Natural killer cell (primary cell): ENCODE measurements at regions not wholly inside any gene's neighbourhood (a gene's known extent, or its start where the extent isn't known, plus 50 kb on each side); places are given as distances from the start of the nearest gene placed in this dataset.

Source experiments
- ATAC-seq, 3 donors: fragments of 150-1000 bp in 2 of 3; fragments of 200-7000 bp in 1 of 3; cut with Tn5 transposase; 1 replicate in 1 of 3; 2 replicates in 2 of 3; pipeline ENCODE4 v1.10.0; 2021; ENCODE audit warnings: mild to moderate bottlenecking in 2 of 3, moderate library complexity in 2 of 3
- DNase-seq, 2 donors: peaks; one replicate each; pipeline versions ENCODE4 v3.0.0 to v3.0.0-alpha.2; 2013 to 2021; ENCODE audit warnings: mixed read lengths in 1 of 2
- H3K27ac ChIP-seq: one replicate; pipeline ENCODE4 v1.5.1; 2013; ENCODE audit warnings: mild to moderate bottlenecking, low read length
- H3K27me3 ChIP-seq: one replicate; pipeline ENCODE4 v1.6.1; 2013; ENCODE audit warnings: low read length; ENCODE audit not compliant: control insufficient read depth, insufficient read depth
- H3K36me3 ChIP-seq: one replicate; pipeline ENCODE4 v1.6.1; 2013; ENCODE audit warnings: low read length; ENCODE audit not compliant: control insufficient read depth, insufficient read depth
- H3K4me1 ChIP-seq: one replicate; pipeline ENCODE4 v1.6.1; 2013; ENCODE audit warnings: low read length; ENCODE audit not compliant: control insufficient read depth, insufficient read depth
- H3K4me3 ChIP-seq: one replicate; pipeline ENCODE4 v1.5.1; 2013; ENCODE audit warnings: low read length
- H3K9me3 ChIP-seq: one replicate; pipeline ENCODE4 v1.6.1; 2013; ENCODE audit warnings: low read length; ENCODE audit not compliant: control insufficient read depth, insufficient read depth
- H3K27ac Mint-ChIP-seq, 2 donors: one replicate each; pipeline ENCODE4 v1.8.0; 2022; ENCODE audit warnings: mild to moderate bottlenecking in 2 of 2, mixed read lengths in 2 of 2, moderate library complexity in 1 of 2
- H3K27me3 Mint-ChIP-seq, 2 donors: one replicate each; pipeline ENCODE4 v1.8.0; 2022; ENCODE audit warnings: low read depth in 2 of 2, mixed read lengths in 2 of 2
- H3K36me3 Mint-ChIP-seq: one replicate; pipeline ENCODE4 v1.8.0; 2022; ENCODE audit warnings: mixed read lengths
- H3K4me1 Mint-ChIP-seq, 2 donors: one replicate each; pipeline ENCODE4 v1.8.0; 2022; ENCODE audit warnings: mixed read lengths in 2 of 2
- H3K4me3 Mint-ChIP-seq: one replicate; pipeline ENCODE4 v1.8.0; 2022; ENCODE audit warnings: mild to moderate bottlenecking, moderate library complexity, mixed read lengths
- H3K9me3 Mint-ChIP-seq, 2 donors: one replicate each; pipeline ENCODE4 v1.8.0; 2022; ENCODE audit warnings: mixed read lengths in 2 of 2
- CTCF ChIP-seq: fragments of 200-600 bp; IDR thresholded peaks from one replicate; pipeline ENCODE4 v1.8.0; 2022; ENCODE audit warnings: antibody characterized with exemption
- WGBS: methylation state at CpG from one replicate; pipeline ENCODE4 v1.1.7; 2013; ENCODE audit warnings: missing lambda C conversion rate; ENCODE audit not compliant: insufficient coverage; 5-methylcytosine and 5-hydroxymethylcytosine counted together
- intact Hi-C: fragments of 100-400 bp; cut with micrococcal nuclease; formaldehyde crosslinking; loops from one replicate; pipeline ENCODE4 v1.14.2; 2022

- Mint-ChIP-seq H3K36me3 (no peaks in the 10 kb centered on the region), H3K4me3 (no peak overlapping the region)
- 97% methylated on average over 2 of the region's 3 CpGs for WGBS
Observed at GRCh38 chr5:122719991-122720746, 54.7 kb upstream of the SNX2 start.

GRCh38 chr5:122721127-122721526 is 53.8 kb upstream of the SNX2 start:
- Histone ChIP-seq H3K27ac (no peak overlapping the region), H3K4me1 (no peaks in the 10 kb centered on the region), H3K9me3 (no peaks in the 10 kb centered on the region), H3K4me3 (no peak overlapping the region), H3K27me3 (no peaks in the 10 kb centered on the region), H3K36me3 (no peaks in the 10 kb centered on the region)
- WGBS = 95% methylated on average over 3 of the region's 3 CpGs
- no peak for DNase-seq
- Mint-ChIP-seq H3K4me1 (no peaks in the 10 kb centered on the region), H3K27me3 (peaks cover 0 to 18% of the 10 kb centered on the region in 2 donors), H3K4me3 (no peak overlapping the region), H3K9me3 (peaks cover 2% of the 10 kb centered on the region in 2 donors), H3K27ac (no peak overlapping the region), H3K36me3 (no peaks in the 10 kb centered on the region)
- ATAC-seq = no peak
- intact Hi-C loops = no loop called here
- no peak for TF ChIP-seq CTCF

More at GRCh38 chr5:122719991-122720746, 54.7 kb upstream of the SNX2 start:
- no peaks in the 10 kb centered on the region for H3K36me3 ChIP-seq
- Mint-ChIP-seq H3K27me3 (peaks cover 0 to 18% of the 10 kb centered on the region in 2 donors), H3K27ac (no peak overlapping the region), H3K4me1 (no peaks in the 10 kb centered on the region), H3K9me3 (peaks cover 2% of the 10 kb centered on the region in 2 donors)
- H3K4me1 ChIP-seq = no peaks in the 10 kb centered on the region
- no peaks in the 10 kb centered on the region for H3K27me3 ChIP-seq
- no peak for ATAC-seq
- DNase-seq = no peak
- H3K4me3 ChIP-seq = no peak overlapping the region
- no peaks in the 10 kb centered on the region for H3K9me3 ChIP-seq
- intact Hi-C loops = no loop called here
- H3K27ac ChIP-seq = no peak overlapping the region
- no peak for TF ChIP-seq CTCF

- Mint-ChIP-seq H3K36me3 (no peaks in the 10 kb centered on the region), H3K27ac (no peak overlapping the region), H3K9me3 (peaks cover 2% of the 10 kb centered on the region in 2 donors), H3K27me3 (peaks cover 0 to 11% of the 10 kb centered on the region in 2 donors), H3K4me1 (no peaks in the 10 kb centered on the region), H3K4me3 (no peak overlapping the region)
- Histone ChIP-seq H3K27ac (no peak overlapping the region), H3K4me3 (no peak overlapping the region), H3K9me3 (no peaks in the 10 kb centered on the region), H3K27me3 (no peaks in the 10 kb centered on the region), H3K4me1 (no peaks in the 10 kb centered on the region), H3K36me3 (no peaks in the 10 kb centered on the region)
- WGBS = 88% methylated on average over 1 of the region's 2 CpGs
- no peak for TF ChIP-seq CTCF
- ATAC-seq (no peak), DNase-seq (no peak)
- intact Hi-C loops = no loop called here
Observed at GRCh38 chr5:122722341-122722740, 52.5 kb upstream of the SNX2 start.
